HG03442 (cell line): ENCODE measurements at regions not wholly inside any gene's neighbourhood (a gene's known extent, or its start where the extent isn't known, plus 50 kb on each side); places are given as distances from the start of the nearest gene placed in this dataset.

ENCODE experiments used
- ATAC-seq: cut with Tn5 transposase; IDR thresholded peaks from one replicate; pipeline ENCODE4 v1.9.1; 2021; ENCODE audit warnings: mild to moderate bottlenecking, moderate library complexity; ENCODE audit not compliant: unreplicated experiment

- ATAC-seq: no peak
Observed at GRCh38 chr3:18049096-18049495, 306.7 kb upstream of the TBC1D5 start.

DNA sequence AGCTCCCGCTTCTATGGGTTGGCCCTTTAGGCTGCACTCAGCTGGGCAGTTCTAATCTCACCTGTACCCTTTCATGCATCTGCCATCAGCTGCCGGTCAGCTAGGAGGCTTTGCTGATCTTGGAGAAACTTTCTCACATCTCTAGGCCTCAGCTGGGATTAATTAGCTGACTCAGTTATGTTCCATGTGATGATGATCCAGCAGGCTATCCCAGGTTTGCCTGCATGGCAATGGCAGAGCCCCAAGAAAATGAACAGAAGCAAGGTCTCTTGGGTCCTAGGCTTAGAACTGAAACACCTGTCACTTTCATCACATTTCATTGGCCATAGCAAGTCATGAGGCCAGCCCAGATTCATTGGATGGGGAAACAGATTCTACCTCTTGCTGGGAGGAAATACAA is 304.6 kb upstream of the TBC1D5 start:
- ATAC-seq: no peak

- no peak for ATAC-seq
Observed at GRCh38 chr3:18046131-18046915, 303.9 kb upstream of the TBC1D5 start.

- no peak for ATAC-seq
Observed at GRCh38 chr3:18044971-18045880, 302.8 kb upstream of the TBC1D5 start.

GRCh38 chr3:18044191-18044590 is 301.8 kb upstream of the TBC1D5 start:
- ATAC-seq: no peak

DNA sequence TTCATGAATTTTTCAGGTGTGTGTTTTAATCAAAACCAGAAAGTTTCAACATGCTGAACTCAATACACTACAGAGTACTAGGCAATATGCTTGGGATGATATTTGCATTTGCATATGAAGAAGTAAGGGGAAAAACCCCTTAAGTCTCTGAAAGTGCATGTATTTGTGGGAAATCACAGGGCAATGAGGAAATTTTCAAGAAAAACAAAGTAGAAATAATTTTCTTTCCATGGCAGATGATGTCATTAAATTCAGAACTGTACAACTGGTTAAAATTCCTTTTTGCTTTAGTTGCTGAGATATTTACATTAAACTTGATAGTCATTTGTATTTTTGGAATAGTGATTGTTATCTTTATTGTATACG is 294.0 kb upstream of the TBC1D5 start:
- ATAC-seq: no peak

DNA sequence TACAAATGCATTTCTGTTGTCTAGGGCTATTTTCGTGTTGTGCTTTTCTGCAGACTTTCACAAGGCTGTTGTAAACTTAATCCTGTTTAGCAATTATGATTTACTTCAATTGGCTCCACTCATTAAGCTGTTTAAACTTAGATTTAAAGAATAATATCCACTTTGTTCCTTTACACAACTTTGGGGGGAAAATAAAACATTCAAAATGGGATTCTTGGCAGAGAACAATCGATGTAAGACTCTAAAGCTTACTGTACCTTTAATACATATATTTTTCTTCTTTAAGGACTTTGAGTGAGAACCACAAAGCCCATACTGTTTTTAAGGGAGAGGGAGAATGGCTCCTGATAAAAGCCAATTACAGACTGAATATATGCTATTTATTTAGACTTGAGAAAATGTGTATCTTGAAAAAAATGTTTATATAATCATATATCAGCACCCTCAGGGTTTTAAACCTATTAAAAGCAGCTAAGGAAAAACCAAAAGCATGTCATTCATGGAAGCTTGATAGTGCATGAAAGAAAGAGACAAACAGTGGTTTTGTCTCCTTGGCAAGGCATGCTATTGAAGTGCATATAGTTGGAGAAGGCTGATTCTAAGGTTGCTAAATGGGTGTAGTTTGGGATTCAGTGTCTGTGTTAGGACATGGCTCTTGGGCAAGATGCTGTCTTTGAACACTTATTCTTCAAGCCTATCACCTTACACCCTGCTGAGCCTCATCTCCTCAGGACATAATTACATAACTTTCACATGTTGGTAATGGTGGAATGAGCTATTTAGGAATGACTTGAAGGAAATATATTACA is 293.4 kb upstream of the TBC1D5 start:
- ATAC-seq: no peak

GRCh38 chr3:18033581-18034108 is 291.2 kb upstream of the TBC1D5 start:
- ATAC-seq: no peak

DNA sequence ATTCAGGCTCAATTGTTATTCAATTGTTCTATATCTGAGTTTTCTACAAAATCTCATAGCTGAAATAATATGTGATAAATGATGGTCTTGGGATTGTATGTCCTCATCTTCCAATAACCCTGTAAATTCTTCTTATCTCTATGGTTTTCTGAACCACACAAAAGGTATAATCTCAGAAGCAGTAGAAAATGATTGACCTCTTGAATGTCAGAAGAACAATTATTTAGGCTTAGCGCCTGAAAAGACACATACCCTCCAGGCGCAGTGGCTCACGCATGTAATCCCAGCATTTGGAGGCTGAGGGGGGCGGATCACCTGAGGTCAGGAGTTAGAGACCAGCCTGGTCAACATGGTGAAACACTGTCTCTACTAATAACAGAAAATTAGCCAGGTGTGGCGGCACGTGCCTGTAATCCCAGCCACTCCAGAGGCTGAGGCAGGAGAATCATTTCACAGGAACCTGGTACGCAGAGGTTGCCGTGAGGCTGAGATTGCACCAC is 288.0 kb upstream of the TBC1D5 start:
- no peak for ATAC-seq

GRCh38 chr3:18027161-18027939 is 284.9 kb upstream of the TBC1D5 start:
- ATAC-seq: no peak

GRCh38 chr3:18024715-18025114 is 282.3 kb upstream of the TBC1D5 start:
- ATAC-seq: peak; percentile 58

DNA sequence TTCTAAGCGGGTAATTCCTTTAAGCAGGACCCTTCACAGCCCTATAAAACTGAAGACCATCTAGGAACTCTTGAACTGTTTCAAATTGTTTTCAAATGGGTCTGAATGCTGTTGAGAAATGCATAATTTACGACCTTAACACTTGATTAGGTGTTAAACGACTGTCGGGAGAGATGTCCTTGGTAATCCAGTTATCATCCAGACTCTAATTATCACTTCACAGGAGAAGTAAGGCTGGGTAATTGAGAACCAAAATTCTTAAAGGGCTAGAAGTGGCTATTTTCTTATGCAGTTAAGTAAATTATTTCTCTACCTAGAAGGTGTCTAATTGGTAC is 276.7 kb upstream of the TBC1D5 start:
- ATAC-seq: no peak

DNA sequence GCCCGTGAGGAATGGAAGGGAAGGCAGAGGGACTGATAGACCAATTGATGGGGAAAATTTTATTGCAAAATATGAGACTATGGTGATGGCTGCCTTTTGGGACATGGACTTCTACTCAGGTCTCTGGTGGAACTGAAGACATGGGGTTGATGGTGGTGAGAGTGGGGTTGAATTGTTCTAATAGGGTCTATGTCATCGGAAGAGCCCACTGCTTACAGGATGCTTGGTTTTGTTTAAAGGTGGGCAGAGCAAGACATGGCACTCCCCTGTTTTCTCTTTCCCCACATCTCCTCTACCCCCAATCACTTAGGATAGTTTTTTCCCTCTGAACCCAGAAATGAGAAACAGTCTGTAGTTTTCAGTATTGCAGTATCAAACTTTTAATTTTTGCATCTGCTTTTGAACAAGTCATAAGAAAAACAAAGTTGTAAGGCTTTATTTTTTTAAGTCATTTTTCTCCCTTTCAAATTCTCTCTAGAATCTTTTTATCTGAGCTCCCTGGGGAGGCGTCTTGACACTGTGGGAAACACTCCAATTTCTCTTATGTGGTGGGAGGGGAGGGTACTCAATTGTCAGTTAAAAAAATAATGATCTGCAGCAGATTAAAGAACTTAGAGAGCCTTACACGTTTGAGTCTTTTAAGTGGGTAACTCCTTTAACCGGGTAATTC is 276.2 kb upstream of the TBC1D5 start:
- ATAC-seq: no peak

GRCh38 chr3:18016366-18016765 is 273.9 kb upstream of the TBC1D5 start:
- ATAC-seq: no peak

GRCh38 chr3:18012933-18013332 is 270.5 kb upstream of the TBC1D5 start:
- ATAC-seq: no peak

DNA sequence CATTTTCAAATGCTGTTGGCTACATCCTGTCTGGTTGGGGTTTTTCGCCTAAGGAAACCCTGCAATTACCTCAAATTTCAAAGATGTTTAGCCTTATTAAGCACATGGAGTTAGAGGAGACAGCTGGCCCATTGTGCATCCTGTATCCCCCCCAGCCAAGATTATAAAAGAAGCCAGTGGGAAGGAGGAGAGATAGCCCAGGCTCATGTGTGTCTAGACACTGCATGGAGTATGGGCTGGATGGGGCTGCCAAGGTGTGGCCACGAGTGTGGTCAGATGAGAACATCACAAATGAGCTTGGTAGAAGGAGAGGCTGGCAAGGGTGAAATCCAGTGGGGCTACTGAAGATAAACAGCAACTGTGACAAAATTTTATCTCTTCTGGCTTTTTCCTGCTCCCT is 270.0 kb upstream of the TBC1D5 start:
- no peak for ATAC-seq

DNA sequence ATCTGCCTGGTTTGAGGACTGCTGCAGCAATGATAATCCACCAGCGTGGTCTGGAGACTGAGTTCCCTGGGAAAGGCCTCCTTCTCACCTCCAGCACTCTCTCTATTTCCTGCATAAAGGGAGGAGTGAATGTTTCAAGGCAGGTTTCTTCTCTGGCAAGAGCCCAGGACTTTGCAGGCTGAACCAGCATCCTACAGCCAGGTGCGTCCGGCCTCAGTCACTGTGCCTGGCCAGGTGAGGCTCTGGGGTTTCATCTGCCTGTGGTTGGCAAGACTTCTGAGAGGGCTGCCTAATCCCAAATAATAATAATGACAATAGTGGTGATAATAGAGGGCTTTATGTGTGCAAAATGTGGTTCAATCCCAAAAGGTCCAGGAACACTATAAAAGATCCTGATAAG is 269.0 kb upstream of the TBC1D5 start:
- no peak for ATAC-seq

DNA sequence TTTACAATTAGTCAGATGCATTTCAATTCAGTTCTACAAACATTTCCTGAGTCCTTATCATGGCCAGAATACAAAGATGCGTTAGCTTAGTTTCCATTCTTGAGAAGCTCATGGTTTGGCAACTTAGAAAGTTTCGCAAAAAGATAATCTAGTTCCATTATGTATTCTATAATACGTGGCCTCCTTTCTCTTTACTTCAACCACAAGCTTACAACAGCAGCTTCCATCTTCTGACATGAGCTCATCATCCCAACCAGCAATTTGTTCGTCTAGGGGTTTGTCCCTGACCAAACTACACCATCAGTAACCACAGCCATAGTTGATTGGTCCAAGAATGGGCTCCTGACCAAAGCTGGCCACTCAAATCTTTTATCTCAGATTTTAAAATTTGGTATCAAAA is 267.6 kb upstream of the TBC1D5 start:
- ATAC-seq: no peak

- no peak for ATAC-seq
Observed at GRCh38 chr3:18008706-18009368, 266.4 kb upstream of the TBC1D5 start.
